ENCODE measurements at regions not wholly inside any gene's neighbourhood (a gene's known extent, or its start where the extent isn't known, plus 50 kb on each side); places are given as distances from the start of the nearest gene placed in this dataset.

- no peak overlapping the region for H3K27ac ChIP-seq (ENCODE audit: extremely low read depth, low read depth, low read length)
- POLR2A ChIA-PET, result no interaction called here
- TF ChIP-seq ZNF530 (tag by site-specific recombination; IDR thresholded peaks at IDR 0.05; ENCODE audit: low read depth) (no peak), ATF2 (tag by site-specific recombination; IDR thresholded peaks at IDR 0.05; ENCODE audit: low read depth) (no peak), ZNF175 (tag by site-specific recombination; IDR thresholded peaks at IDR 0.05) (no peak), ZNF341 (tag by site-specific recombination; IDR thresholded peaks at IDR 0.05; ENCODE audit: low read depth) (no peak), ZNF585B (tag by site-specific recombination; IDR thresholded peaks at IDR 0.05) (no peak), INSM2 (tag by site-specific recombination; IDR thresholded peaks at IDR 0.05) (no peak), ZNF768 (tag by site-specific recombination; IDR thresholded peaks at IDR 0.05) (no peak), ZFP41 (tag by site-specific recombination; IDR thresholded peaks at IDR 0.05; ENCODE audit: borderline replicate concordance) (no peak), ZNF449 (tag by site-specific recombination; IDR thresholded peaks at IDR 0.05) (no peak), TRIM28 (IDR thresholded peaks at IDR 0.05; ENCODE audit: borderline replicate concordance, low read length) (no peak), KLF10 (tag by site-specific recombination; IDR thresholded peaks at IDR 0.05) (no peak), ZSCAN4 (tag by site-specific recombination; IDR thresholded peaks at IDR 0.05) (no peak), ZNF121 (tag by site-specific recombination; IDR thresholded peaks at IDR 0.05) (no peak), ZNF692 (tag by site-specific recombination; IDR thresholded peaks at IDR 0.05) (no peak), SP7 (tag by site-specific recombination; IDR thresholded peaks at IDR 0.05) (no peak), ZNF518A (tag by site-specific recombination; conservative IDR thresholded peaks at IDR 0.05; ENCODE audit: low read depth) (no peak), ZNF24 (tag by site-specific recombination; IDR thresholded peaks at IDR 0.05) (no peak)
- no peaks in the 10 kb centered on the region for H3K36me3 ChIP-seq (ENCODE audit: control insufficient read depth in 2 of 2, insufficient read depth in 1 of 2, low read length in 2 of 2)
- H3K9me3 ChIP-seq (ENCODE audit: control insufficient read depth, insufficient read depth, low read depth, low read length), result no peaks in the 10 kb centered on the region
- CTCF ChIA-PET, result interaction anchor here (0.6 kb wide), 2 partner anchors 10 to 434 kb away, joined by 3 read pairs; no protein-coding TSS in a partner anchor
- H3K4me3 ChIP-seq (ENCODE audit: low read depth, low read length), result no peak overlapping the region
- H3K4me1 ChIP-seq (ENCODE audit: control insufficient read depth, insufficient read depth, low read length), result no peaks in the 10 kb centered on the region
These were observed 623.0 kb downstream of the NTRK3 start for GRCh38 chr15:87633525-87633924.
